D721Med (cell line): ENCODE measurements at regions not wholly inside any gene's neighbourhood (a gene's known extent, or its start where the extent isn't known, plus 50 kb on each side); places are given as distances from the start of the nearest gene placed in this dataset.

Experiments used
- DNase-seq: peaks from one replicate; pipeline ENCODE4 v3.0.0; 2011; ENCODE audit warnings: low spot score; ENCODE audit not compliant: insufficient read length
- FAIRE-seq: peaks from 2 replicates; lab custom pipeline; 2011; peaks lifted over from hg19 to GRCh38; lab: Jason Lieb, UNC
- CTCF ChIP-seq: IDR thresholded peaks from 2 replicates; pipeline ENCODE4 v1.5.1; 2012; ENCODE audit warnings: mild to moderate bottlenecking, control low read depth; ENCODE audit not compliant: insufficient read depth; ENCODE audit errors: missing control alignments

GRCh38 chr11:95682552-95682951 lies 107.0 kb downstream of the FAM76B start:
- DNase-seq, result no peak
- TF ChIP-seq CTCF, result no peak
- no peak for FAIRE-seq

GRCh38 chr11:95680169-95680929 lies 109.2 kb downstream of the FAM76B start:
- DNase-seq (no peak), FAIRE-seq (no peak)
- no peak for TF ChIP-seq CTCF

- no peak for DNase-seq
- TF ChIP-seq CTCF, result no peak
- no peak for FAIRE-seq
Measured at GRCh38 chr11:95678988-95679387, 110.6 kb downstream of the FAM76B start.

- TF ChIP-seq CTCF, result no peak
- DNase-seq (no peak), FAIRE-seq (no peak)
Measured at GRCh38 chr11:95676308-95676707, 113.3 kb downstream of the FAM76B start.

GRCh38 chr11:95675585-95675984 lies 114.0 kb downstream of the FAM76B start:
- DNase-seq (no peak), FAIRE-seq (no peak)
- TF ChIP-seq CTCF, result no peak

- DNase-seq (no peak), FAIRE-seq (no peak)
- no peak for TF ChIP-seq CTCF
Measured at GRCh38 chr11:95674657-95675358, 114.8 kb downstream of the FAM76B start.

GRCh38 chr11:95671768-95672167 lies 117.8 kb downstream of the FAM76B start:
- TF ChIP-seq CTCF, result no peak
- DNase-seq (no peak), FAIRE-seq (no peak)
